Panc1 (cell line): ENCODE measurements at regions not wholly inside any gene's neighbourhood (a gene's known extent, or its start where the extent isn't known, plus 50 kb on each side); places are given as distances from the start of the nearest gene placed in this dataset.

Source experiments
- ATAC-seq: fragments of 200-7000 bp; cut with Tn5 transposase; 2 replicates; pipeline ENCODE4 v1.9.1; 2020; ENCODE audit warnings: mild to moderate bottlenecking, moderate library complexity
- BruUV-seq: library from RNA; stranded (reverse); fragments of 400-500 nt; replicated peaks from 2 replicates; lab custom pipeline; 2021; lab: Mats Ljungman, UMichigan
- CTCF ChIA-PET: fragments of 300-600 bp; sonication (Branson Sonifier 250); formaldehyde crosslinking; loops from one replicate; lab custom pipeline; 2022; ENCODE audit warnings: antibody characterized with exemption; lab: Charles Lee
- POLR2A ChIA-PET: fragments of 300-600 bp; sonication (Branson Sonifier 250); formaldehyde crosslinking; loops from one replicate; lab custom pipeline; 2022; ENCODE audit warnings: antibody characterized with exemption; lab: Charles Lee
- DNase-seq: peaks from one replicate; pipeline ENCODE4 v3.0.0-alpha.2; 2010; ENCODE audit warnings: low read depth, low spot score
- H3K27ac ChIP-seq: 2 replicates; pipeline ENCODE4 v1.5.1; 2011; ENCODE audit warnings: mild to moderate bottlenecking, low read length, inconsistent platforms
- H3K27me3 ChIP-seq: fragments of 200-500 bp; sonication (Bioruptor generic); 2 replicates; pipeline ENCODE4 v1.6.0; 2014; ENCODE audit warnings: low read length, inconsistent platforms; ENCODE audit not compliant: control insufficient read depth, insufficient read depth
- H3K36me3 ChIP-seq: fragments of 200-500 bp; sonication (Bioruptor generic); 2 replicates; pipeline ENCODE4 v1.5.1; 2014; ENCODE audit warnings: inconsistent platforms, mild to moderate bottlenecking, low read length, moderate library complexity; ENCODE audit not compliant: control insufficient read depth, insufficient read depth
- H3K4me1 ChIP-seq: 2 replicates; pipeline ENCODE4 v1.5.1; 2011; ENCODE audit warnings: inconsistent platforms, mild to moderate bottlenecking, low read length, moderate library complexity; ENCODE audit not compliant: control insufficient read depth, insufficient read depth
- H3K4me3 ChIP-seq, 2 experiments: 2 replicates each; pipeline ENCODE4 v1.5.1; 2011 to 2012; ENCODE audit warnings: low read depth in 2 of 2, low read length in 2 of 2, mild to moderate bottlenecking in 2 of 2, inconsistent platforms in 1 of 2, moderate library complexity in 1 of 2
- H3K9me3 ChIP-seq: fragments of 200-500 bp; sonication (Bioruptor generic); 2 replicates; pipeline ENCODE4 v1.5.1; 2014; ENCODE audit warnings: low read depth, mild to moderate bottlenecking, inconsistent platforms, low read length, moderate library complexity; ENCODE audit not compliant: control insufficient read depth, insufficient read depth
- CTCF ChIP-seq: fragments of 450-650 bp; IDR thresholded peaks from 2 replicates; pipeline ENCODE4 v1.5.1; 2017; ENCODE audit warnings: mild to moderate bottlenecking
- POLR2AphosphoS5 ChIP-seq: IDR thresholded peaks from 2 replicates; pipeline ENCODE4 v1.6.1; 2012; ENCODE audit warnings: mild to moderate bottlenecking, low read depth, low read length, moderate library complexity
- REST ChIP-seq, 2 experiments: IDR thresholded peaks; 2 replicates each; pipeline ENCODE4 v1.6.1; 2011 to 2012; ENCODE audit warnings: low read depth in 2 of 2, control low read depth in 1 of 2, low read length in 1 of 2, mild to moderate bottlenecking in 1 of 2, moderate library complexity in 1 of 2; ENCODE audit not compliant: insufficient read depth in 1 of 2
- SIN3A ChIP-seq: IDR thresholded peaks from 2 replicates; pipeline ENCODE4 v1.6.1; 2012; ENCODE audit warnings: low read depth, mild to moderate bottlenecking, low read length, moderate library complexity, borderline replicate concordance; ENCODE audit not compliant: insufficient read depth
- TCF7L2 ChIP-seq: IDR thresholded peaks from 2 replicates; pipeline ENCODE4 v1.6.1; 2011; ENCODE audit warnings: mild to moderate bottlenecking, low read depth, low read length, inconsistent platforms
- in situ Hi-C: cut with HindIII; loops from 2 replicates; pipeline ENCODE4 v1.10.0; 2016; ENCODE audit warnings: low sequenced_read_pairs, low pct_unique_long_range_greater_than_20kb
- intact Hi-C: fragments of 100-400 bp; cut with micrococcal nuclease; formaldehyde crosslinking; loops from one replicate; pipeline ENCODE4 v1.10.0; 2022; ENCODE audit not compliant: unreplicated experiment

- H3K27ac ChIP-seq: no peak overlapping the region
- no peaks in the 10 kb centered on the region for H3K36me3 ChIP-seq
- H3K27me3 ChIP-seq: no peaks in the 10 kb centered on the region
- no peaks in the 10 kb centered on the region for H3K9me3 ChIP-seq
- ATAC-seq (no peak), DNase-seq (no peak)
- in situ Hi-C loops: no loop called here
- TF ChIP-seq SIN3A (no peak), REST (IDR thresholded peaks at IDR 0.05; ENCODE audit: insufficient read depth in 1 of 2, low read depth in 2 of 2, low read length in 1 of 2) (no peak), CTCF (no peak), POLR2AphosphoS5 (no peak), TCF7L2 (no peak)
- ChIA-PET CTCF (no interaction called here), POLR2A (no interaction called here)
- BruUV-seq: no TSS peak
- intact Hi-C loops: no loop called here
- no peaks in the 10 kb centered on the region for H3K4me1 ChIP-seq
- H3K4me3 ChIP-seq: no peak overlapping the region
These were observed 635.6 kb upstream of the PCDH10 start for GRCh38 chr4:132513491-132513890.

GRCh38 chr4:132526652-132527051 is 622.4 kb upstream of the PCDH10 start:
- H3K4me1 ChIP-seq: no peaks in the 10 kb centered on the region
- H3K36me3 ChIP-seq: no peaks in the 10 kb centered on the region
- no peaks in the 10 kb centered on the region for H3K27me3 ChIP-seq
- ATAC-seq (no peak), DNase-seq (no peak)
- ChIA-PET POLR2A (no interaction called here), CTCF (no interaction called here)
- no peak for TF ChIP-seq SIN3A
- no peak for TF ChIP-seq POLR2AphosphoS5
- no peak for TF ChIP-seq TCF7L2
- no peak for TF ChIP-seq REST (IDR thresholded peaks at IDR 0.05; ENCODE audit: insufficient read depth in 1 of 2, low read depth in 2 of 2, low read length in 1 of 2)
- TF ChIP-seq CTCF: no peak
- H3K9me3 ChIP-seq: no peaks in the 10 kb centered on the region
- in situ Hi-C loops: no loop called here
- H3K27ac ChIP-seq: no peak overlapping the region
- intact Hi-C loops: no loop called here
- no peak overlapping the region for H3K4me3 ChIP-seq
- BruUV-seq: no TSS peak
